HCT116 (cell line): ENCODE measurements at regions not wholly inside any gene's neighbourhood (a gene's known extent, or its start where the extent isn't known, plus 50 kb on each side); places are given as distances from the start of the nearest gene placed in this dataset.

ENCODE experiments used
- ATAC-seq: fragments of 200-7000 bp; cut with Tn5 transposase; 2 replicates; pipeline ENCODE4 v1.9.1; 2020; ENCODE audit warnings: mild to moderate bottlenecking, moderate library complexity
- BruUV-seq: library from RNA; stranded (reverse); fragments of 400-500 nt; replicated peaks from 2 replicates; lab custom pipeline; 2021; lab: Mats Ljungman, UMichigan
- CTCF ChIA-PET: fragments of 300-600 bp; sonication (Branson Sonifier 250); formaldehyde crosslinking; loops from one replicate; lab custom pipeline; 2021; ENCODE audit warnings: antibody characterized with exemption; lab: Charles Lee
- POLR2A ChIA-PET: fragments of 300-600, 350-600 bp; sonication (Branson Sonifier 250); formaldehyde crosslinking; loops from one replicate; lab custom pipeline; 2021; ENCODE audit warnings: antibody characterized with exemption; lab: Charles Lee
- RAD21 ChIA-PET, 2 experiments: fragments of 300-600 bp; sonication (Branson Sonifier 250); formaldehyde crosslinking; loops; one replicate each; lab custom pipeline; 2023; ENCODE audit warnings: low total read pairs in 2 of 2; ENCODE audit not compliant: uncharacterized antibody in 2 of 2, unreplicated experiment in 2 of 2, low non-redundant PET in 1 of 2; lab: Charles Lee
- DNase-seq: peaks from one replicate; pipeline ENCODE4 v3.0.0-alpha.2; 2010; ENCODE audit warnings: low read depth, low spot score
- H2AFZ ChIP-seq: fragments of 200-600 bp; shearing (Covaris generic), sonication (generic); 2 replicates; pipeline ENCODE4 v1.6.1; 2017; ENCODE audit warnings: low read depth, mixed run types, mixed read lengths, antibody characterized with exemption, low read length; ENCODE audit not compliant: poor library complexity, severe bottlenecking
- H3K27ac ChIP-seq: 2 replicates; pipeline ENCODE4 v1.5.1; 2012; ENCODE audit warnings: low read depth, low read length
- H3K27me3 ChIP-seq: fragments of 200-600 bp; sonication (generic); 2 replicates; pipeline ENCODE4 v1.6.1; 2016; ENCODE audit warnings: mixed run types, low read length, mixed read lengths; ENCODE audit not compliant: insufficient read depth
- H3K36me3 ChIP-seq, 2 experiments: fragments of 200-500 bp in 1 of 2; fragments of 200-600 bp in 1 of 2; sonication (Bioruptor generic) in 1 of 2; sonication (generic) in 1 of 2; 2 replicates each; pipeline versions ENCODE4 v1.5.1 to v1.6.1; 2014 to 2016; ENCODE audit warnings: low read length in 2 of 2, inconsistent platforms in 1 of 2, mixed read lengths in 1 of 2, mixed run types in 1 of 2; ENCODE audit not compliant: insufficient read depth in 2 of 2, control insufficient read depth in 1 of 2
- H3K4me1 ChIP-seq, 2 experiments: fragments of 200-600 bp in 1 of 2; sonication (generic) in 1 of 2; 2 replicates each; pipeline versions ENCODE4 v1.5.1 to v1.6.1; 2012 to 2017; ENCODE audit warnings: low read length in 2 of 2, inconsistent platforms in 1 of 2, mild to moderate bottlenecking in 1 of 2, mixed read lengths in 1 of 2, mixed run types in 1 of 2, moderate library complexity in 1 of 2; ENCODE audit not compliant: insufficient read depth in 2 of 2, control insufficient read depth in 1 of 2
- H3K4me2 ChIP-seq: fragments of 200-600 bp; sonication (generic); 2 replicates; pipeline ENCODE4 v1.6.1; 2017; ENCODE audit warnings: mixed run types, low read length, mixed read lengths
- H3K4me3 ChIP-seq, 2 experiments: fragments of 200-600 bp in 1 of 2; sonication (generic) in 1 of 2; replicated peaks in 1 of 2; 2 replicates each; pipeline ENCODE4 v1.5.1; 2011 to 2016; ENCODE audit warnings: low read length in 2 of 2, control low read depth in 1 of 2, low read depth in 1 of 2, mild to moderate bottlenecking in 1 of 2, mixed read lengths in 1 of 2, mixed run types in 1 of 2
- H3K79me2 ChIP-seq: fragments of 200-600 bp; sonication (generic); 2 replicates; pipeline ENCODE4 v1.6.1; 2017; ENCODE audit warnings: mild to moderate bottlenecking, mixed run types, low read length, moderate library complexity, mixed read lengths; ENCODE audit not compliant: insufficient read depth
- H3K9ac ChIP-seq: fragments of 200-600 bp; sonication (generic); 2 replicates; pipeline ENCODE4 v1.6.1; 2016; ENCODE audit warnings: low read length, mixed read lengths
- H3K9me2 ChIP-seq: fragments of 200-600 bp; sonication (generic), shearing (Covaris generic); 2 replicates; pipeline ENCODE4 v1.6.1; 2017; ENCODE audit warnings: mixed run types, mild to moderate bottlenecking, moderate library complexity; ENCODE audit not compliant: insufficient read depth
- H3K9me3 ChIP-seq, 2 experiments: fragments of 200-500 bp in 1 of 2; fragments of 200-600 bp in 1 of 2; sonication (Bioruptor generic) in 1 of 2; sonication (generic) in 1 of 2; 2 replicates each; pipeline ENCODE4 v1.6.1; 2014 to 2017; ENCODE audit warnings: low read length in 2 of 2, mixed read lengths in 2 of 2, inconsistent platforms in 1 of 2, low read depth in 1 of 2, mild to moderate bottlenecking in 1 of 2, mixed run types in 1 of 2, moderate library complexity in 1 of 2; ENCODE audit not compliant: control insufficient read depth in 1 of 2, insufficient read depth in 1 of 2
- H4K20me1 ChIP-seq: fragments of 200-600 bp; sonication (generic), shearing (Covaris generic); 2 replicates; pipeline ENCODE4 v1.6.1; 2017; ENCODE audit warnings: mixed run types, mild to moderate bottlenecking, moderate library complexity; ENCODE audit not compliant: insufficient read depth
- CBX3 ChIP-seq: IDR thresholded peaks from 2 replicates; pipeline ENCODE4 v1.6.1; 2012; ENCODE audit warnings: low read depth
- CEBPB ChIP-seq: IDR thresholded peaks from 2 replicates; pipeline ENCODE4 v1.6.1; 2012; ENCODE audit warnings: low read depth
- EZH2 ChIP-seq: fragments of 200-600 bp; sonication (generic); IDR thresholded peaks from 2 replicates; pipeline ENCODE4 v1.6.1; 2017; ENCODE audit warnings: antibody characterized with exemption, mixed run types
- EZH2phosphoT487 ChIP-seq: fragments of 200-600 bp; IDR thresholded peaks from 2 replicates; pipeline ENCODE4 v1.6.1; 2018; ENCODE audit warnings: antibody characterized with exemption, borderline replicate concordance
- FOSL1 ChIP-seq: IDR thresholded peaks from 2 replicates; pipeline ENCODE4 v1.6.1; 2012; ENCODE audit warnings: low read depth
- POLR2A ChIP-seq: IDR thresholded peaks from 2 replicates; pipeline ENCODE4 v1.7.0; 2011; ENCODE audit warnings: borderline replicate concordance; ENCODE audit not compliant: insufficient read depth, insufficient read length; ENCODE audit errors: extremely low read depth
- POLR2AphosphoS5 ChIP-seq: IDR thresholded peaks from 2 replicates; pipeline ENCODE4 v1.6.1; 2011; ENCODE audit warnings: mild to moderate bottlenecking, low read depth, low read length, moderate library complexity
- RAD21 ChIP-seq: IDR thresholded peaks from 2 replicates; pipeline ENCODE4 v1.6.1; 2012; ENCODE audit warnings: low read depth, mild to moderate bottlenecking
- SRF ChIP-seq: IDR thresholded peaks from 2 replicates; pipeline ENCODE4 v1.6.1; 2012; ENCODE audit warnings: low read depth
- YY1 ChIP-seq: IDR thresholded peaks from 2 replicates; pipeline ENCODE4 v1.6.1; 2011; ENCODE audit warnings: low read length, low read depth, moderate library complexity, mild to moderate bottlenecking; ENCODE audit not compliant: insufficient replicate concordance; ENCODE audit errors: extremely low read depth
- ZFX ChIP-seq: fragments of 450-650 bp; IDR thresholded peaks from 2 replicates; pipeline ENCODE4 v1.6.1; 2017
- ZNF274 ChIP-seq: fragments of 200-500 bp; sonication (Bioruptor generic); IDR thresholded peaks from 2 replicates; pipeline ENCODE4 v1.6.1; 2014; ENCODE audit warnings: mild to moderate bottlenecking, low read depth, low read length, inconsistent platforms
- intact Hi-C: fragments of 100-400 bp; cut with micrococcal nuclease; formaldehyde crosslinking; loops from 2 replicates; pipeline ENCODE4 v1.10.0; 2022
- TF ChIP-seq, protein P1 (sequence below): IDR thresholded peaks from 2 replicates; pipeline ENCODE4 v1.6.1; 2012; ENCODE audit warnings: low read depth
- TF ChIP-seq, protein P2 (sequence below): IDR thresholded peaks from 2 replicates; pipeline ENCODE4 v1.6.1; 2011; ENCODE audit warnings: mild to moderate bottlenecking, low read length, moderate library complexity; ENCODE audit not compliant: insufficient replicate concordance; ENCODE audit errors: extremely low read depth
- TF ChIP-seq, protein P3 (sequence below), 3 experiments: fragments of 200-600 bp in 1 of 3; sonication (generic) in 1 of 3; IDR thresholded peaks in 2 of 3; conservative IDR thresholded peaks in 1 of 3; 2 replicates each; pipeline ENCODE4 v1.5.1; 2012 to 2017; ENCODE audit warnings: low read depth in 2 of 3, low read length in 2 of 3, antibody characterized with exemption in 1 of 3, borderline replicate concordance in 1 of 3, control low read depth in 1 of 3, mild to moderate bottlenecking in 1 of 3, mixed read lengths in 1 of 3, mixed run types in 1 of 3, moderate library complexity in 1 of 3; ENCODE audit not compliant: insufficient read depth in 1 of 3

DNA sequence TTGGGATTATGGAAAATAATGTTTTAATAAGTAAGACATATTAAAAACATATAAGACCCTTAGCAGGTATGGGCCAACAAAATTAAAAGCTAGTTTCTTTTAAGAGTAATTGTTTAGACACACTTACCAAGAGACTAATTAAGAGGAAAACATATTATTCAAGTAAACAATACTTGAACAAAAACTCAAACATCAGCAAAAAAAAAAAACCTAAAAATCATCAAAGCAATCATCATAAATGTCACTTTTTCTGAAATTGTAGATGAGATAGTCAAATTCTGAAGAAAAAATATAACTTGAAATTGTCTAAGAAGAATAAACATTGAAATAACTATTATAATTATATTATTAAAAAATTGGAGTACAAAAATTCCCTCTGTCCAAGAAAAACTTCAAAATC lies 1318.2 kb downstream of the ZPLD1 start (continued):
- TF ChIP-seq, protein P1, sequence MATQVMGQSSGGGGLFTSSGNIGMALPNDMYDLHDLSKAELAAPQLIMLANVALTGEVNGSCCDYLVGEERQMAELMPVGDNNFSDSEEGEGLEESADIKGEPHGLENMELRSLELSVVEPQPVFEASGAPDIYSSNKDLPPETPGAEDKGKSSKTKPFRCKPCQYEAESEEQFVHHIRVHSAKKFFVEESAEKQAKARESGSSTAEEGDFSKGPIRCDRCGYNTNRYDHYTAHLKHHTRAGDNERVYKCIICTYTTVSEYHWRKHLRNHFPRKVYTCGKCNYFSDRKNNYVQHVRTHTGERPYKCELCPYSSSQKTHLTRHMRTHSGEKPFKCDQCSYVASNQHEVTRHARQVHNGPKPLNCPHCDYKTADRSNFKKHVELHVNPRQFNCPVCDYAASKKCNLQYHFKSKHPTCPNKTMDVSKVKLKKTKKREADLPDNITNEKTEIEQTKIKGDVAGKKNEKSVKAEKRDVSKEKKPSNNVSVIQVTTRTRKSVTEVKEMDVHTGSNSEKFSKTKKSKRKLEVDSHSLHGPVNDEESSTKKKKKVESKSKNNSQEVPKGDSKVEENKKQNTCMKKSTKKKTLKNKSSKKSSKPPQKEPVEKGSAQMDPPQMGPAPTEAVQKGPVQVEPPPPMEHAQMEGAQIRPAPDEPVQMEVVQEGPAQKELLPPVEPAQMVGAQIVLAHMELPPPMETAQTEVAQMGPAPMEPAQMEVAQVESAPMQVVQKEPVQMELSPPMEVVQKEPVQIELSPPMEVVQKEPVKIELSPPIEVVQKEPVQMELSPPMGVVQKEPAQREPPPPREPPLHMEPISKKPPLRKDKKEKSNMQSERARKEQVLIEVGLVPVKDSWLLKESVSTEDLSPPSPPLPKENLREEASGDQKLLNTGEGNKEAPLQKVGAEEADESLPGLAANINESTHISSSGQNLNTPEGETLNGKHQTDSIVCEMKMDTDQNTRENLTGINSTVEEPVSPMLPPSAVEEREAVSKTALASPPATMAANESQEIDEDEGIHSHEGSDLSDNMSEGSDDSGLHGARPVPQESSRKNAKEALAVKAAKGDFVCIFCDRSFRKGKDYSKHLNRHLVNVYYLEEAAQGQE = no peak
- TF ChIP-seq CEBPB = no peak
- TF ChIP-seq YY1 = no peak
- no peak for TF ChIP-seq ZFX
- TF ChIP-seq EZH2phosphoT487 = no peak
- no peak for TF ChIP-seq FOSL1

DNA sequence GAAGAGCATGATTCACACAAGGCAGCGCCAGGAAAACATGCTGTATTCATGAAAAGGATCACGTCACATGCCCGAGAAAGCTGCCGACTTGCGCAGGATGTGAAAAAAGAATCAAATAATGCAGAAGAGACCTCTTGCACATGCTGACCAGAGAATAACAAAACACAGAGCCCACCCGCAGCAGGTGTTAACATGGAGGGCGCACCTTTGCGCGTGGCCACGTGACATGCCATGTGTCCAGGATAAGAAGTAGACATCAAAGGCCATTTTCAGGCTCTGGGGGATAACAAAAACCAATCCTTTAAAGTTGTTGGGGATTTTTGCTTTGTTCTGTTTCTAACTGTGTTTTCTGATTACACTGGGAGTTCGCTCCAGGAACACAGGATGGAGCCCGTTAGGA lies 1332.8 kb downstream of the ZPLD1 start:
- no peaks in the 10 kb centered on the region for H3K9me3 ChIP-seq
- intact Hi-C loops = no loop called here
- no TSS peak for BruUV-seq
- TF ChIP-seq SRF = no peak
- TF ChIP-seq ZFX = no peak
- no peak for TF ChIP-seq ZNF274
- no peak for TF ChIP-seq EZH2phosphoT487
- TF ChIP-seq, protein P2, sequence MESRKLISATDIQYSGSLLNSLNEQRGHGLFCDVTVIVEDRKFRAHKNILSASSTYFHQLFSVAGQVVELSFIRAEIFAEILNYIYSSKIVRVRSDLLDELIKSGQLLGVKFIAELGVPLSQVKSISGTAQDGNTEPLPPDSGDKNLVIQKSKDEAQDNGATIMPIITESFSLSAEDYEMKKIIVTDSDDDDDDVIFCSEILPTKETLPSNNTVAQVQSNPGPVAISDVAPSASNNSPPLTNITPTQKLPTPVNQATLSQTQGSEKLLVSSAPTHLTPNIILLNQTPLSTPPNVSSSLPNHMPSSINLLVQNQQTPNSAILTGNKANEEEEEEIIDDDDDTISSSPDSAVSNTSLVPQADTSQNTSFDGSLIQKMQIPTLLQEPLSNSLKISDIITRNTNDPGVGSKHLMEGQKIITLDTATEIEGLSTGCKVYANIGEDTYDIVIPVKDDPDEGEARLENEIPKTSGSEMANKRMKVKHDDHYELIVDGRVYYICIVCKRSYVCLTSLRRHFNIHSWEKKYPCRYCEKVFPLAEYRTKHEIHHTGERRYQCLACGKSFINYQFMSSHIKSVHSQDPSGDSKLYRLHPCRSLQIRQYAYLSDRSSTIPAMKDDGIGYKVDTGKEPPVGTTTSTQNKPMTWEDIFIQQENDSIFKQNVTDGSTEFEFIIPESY = no peak
- no peak for TF ChIP-seq EZH2
- TF ChIP-seq YY1 = no peak
- no peak for TF ChIP-seq FOSL1
- TF ChIP-seq RAD21 = no peak
- TF ChIP-seq, protein P3, sequence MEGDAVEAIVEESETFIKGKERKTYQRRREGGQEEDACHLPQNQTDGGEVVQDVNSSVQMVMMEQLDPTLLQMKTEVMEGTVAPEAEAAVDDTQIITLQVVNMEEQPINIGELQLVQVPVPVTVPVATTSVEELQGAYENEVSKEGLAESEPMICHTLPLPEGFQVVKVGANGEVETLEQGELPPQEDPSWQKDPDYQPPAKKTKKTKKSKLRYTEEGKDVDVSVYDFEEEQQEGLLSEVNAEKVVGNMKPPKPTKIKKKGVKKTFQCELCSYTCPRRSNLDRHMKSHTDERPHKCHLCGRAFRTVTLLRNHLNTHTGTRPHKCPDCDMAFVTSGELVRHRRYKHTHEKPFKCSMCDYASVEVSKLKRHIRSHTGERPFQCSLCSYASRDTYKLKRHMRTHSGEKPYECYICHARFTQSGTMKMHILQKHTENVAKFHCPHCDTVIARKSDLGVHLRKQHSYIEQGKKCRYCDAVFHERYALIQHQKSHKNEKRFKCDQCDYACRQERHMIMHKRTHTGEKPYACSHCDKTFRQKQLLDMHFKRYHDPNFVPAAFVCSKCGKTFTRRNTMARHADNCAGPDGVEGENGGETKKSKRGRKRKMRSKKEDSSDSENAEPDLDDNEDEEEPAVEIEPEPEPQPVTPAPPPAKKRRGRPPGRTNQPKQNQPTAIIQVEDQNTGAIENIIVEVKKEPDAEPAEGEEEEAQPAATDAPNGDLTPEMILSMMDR (IDR thresholded peaks at IDR 0.05 in 2 of 3, conservative IDR thresholded peaks at IDR 0.05 in 1 of 3; ENCODE audit: borderline replicate concordance in 1 of 3, insufficient read depth in 1 of 3, low read depth in 2 of 3, low read length in 2 of 3) = no peak
- no peak for TF ChIP-seq POLR2A
- TF ChIP-seq CBX3 = no peak
- TF ChIP-seq POLR2AphosphoS5 = no peak

More for the DNA sequence above, 1332.8 kb downstream of the ZPLD1 start:
- no peak overlapping the region for H3K4me2 ChIP-seq
- no peak overlapping the region for H3K9ac ChIP-seq
- no peak for ATAC-seq
- no peaks in the 10 kb centered on the region for H3K9me2 ChIP-seq
- H4K20me1 ChIP-seq = no peaks in the 10 kb centered on the region
- H3K4me3 ChIP-seq = no peak overlapping the region
- CTCF ChIA-PET = no interaction called here
- DNase-seq = no peak
- no peaks in the 10 kb centered on the region for H3K79me2 ChIP-seq
- POLR2A ChIA-PET = interaction anchor here (1.0 kb wide), 1 partner anchor 14 kb away, joined by 3 read pairs; no protein-coding TSS in a partner anchor
- RAD21 ChIA-PET = no interaction called here
- no peak overlapping the region for H3K27ac ChIP-seq
- H3K27me3 ChIP-seq = no peaks in the 10 kb centered on the region
- no peaks in the 10 kb centered on the region for H3K36me3 ChIP-seq
- no peaks in the 10 kb centered on the region for H3K4me1 ChIP-seq
- no peak overlapping the region for H2AFZ ChIP-seq
